Keratinocyte (primary cell): ENCODE measurements at regions not wholly inside any gene's neighbourhood (a gene's known extent, or its start where the extent isn't known, plus 50 kb on each side); places are given as distances from the start of the nearest gene placed in this dataset.

Experiments
- CTCF ChIP-seq, 3 experiments: IDR thresholded peaks in 1 of 3; conservative IDR thresholded peaks in 1 of 3; optimal IDR thresholded peaks in 1 of 3; 2 replicates in 2 of 3; 3 replicates in 1 of 3; pipeline versions ENCODE3 to v1.5.1; 2011; ENCODE audit warnings: low read length in 3 of 3, mild to moderate bottlenecking in 3 of 3, moderate library complexity in 2 of 3, control low read depth in 1 of 3, inconsistent platforms in 1 of 3; ENCODE audit not compliant: insufficient read depth in 2 of 3; ENCODE audit errors: extremely low read depth in 1 of 3
- EZH2 ChIP-seq: IDR thresholded peaks from one replicate; pipeline ENCODE4 v1.6.1; 2012; ENCODE audit warnings: inconsistent platforms, mild to moderate bottlenecking, low read length, moderate library complexity

GRCh38 chr2:238631491-238632180 lies 204.9 kb downstream of the ASB1 start:
- TF ChIP-seq CTCF (optimal IDR thresholded peaks at IDR 0.05 in 1 of 3, IDR thresholded peaks at IDR 0.05 in 1 of 3, conservative IDR thresholded peaks at IDR 0.05 in 1 of 3; ENCODE audit: extremely low read depth in 1 of 3, insufficient read depth in 2 of 3, low read length in 3 of 3) (no peak), EZH2 (no peak)
